Loucy (cell line): ENCODE measurements at regions not wholly inside any gene's neighbourhood (a gene's known extent, or its start where the extent isn't known, plus 50 kb on each side); places are given as distances from the start of the nearest gene placed in this dataset.

Source experiments
- H2AFZ ChIP-seq: fragments of 200-600 bp; sonication (generic); 2 replicates; pipeline ENCODE4 v1.6.0; 2016; ENCODE audit warnings: antibody characterized with exemption, mild to moderate bottlenecking, low read length, moderate library complexity
- H3F3A ChIP-seq: fragments of 200-600 bp; 2 replicates; pipeline ENCODE4 v1.6.0; 2016; ENCODE audit warnings: antibody characterized with exemption, low read depth, mild to moderate bottlenecking
- H3K27me3 ChIP-seq: fragments of 200-600 bp; sonication (generic); 2 replicates; pipeline ENCODE4 v1.6.1; 2014; ENCODE audit warnings: low read length, mild to moderate bottlenecking; ENCODE audit not compliant: insufficient read depth, poor library complexity, severe bottlenecking
- H3K36me3 ChIP-seq: fragments of 200-600 bp; sonication (generic); 2 replicates; pipeline ENCODE4 v1.6.1; 2016; ENCODE audit warnings: low read length; ENCODE audit not compliant: insufficient read depth
- H3K4me1 ChIP-seq: fragments of 200-600 bp; sonication (generic); 2 replicates; pipeline ENCODE4 v1.5.1; 2014; ENCODE audit warnings: low read length, mild to moderate bottlenecking; ENCODE audit not compliant: insufficient read depth, poor library complexity, severe bottlenecking
- H3K4me2 ChIP-seq: fragments of 200-600 bp; sonication (generic); 2 replicates; pipeline ENCODE4 v1.6.0; 2014; ENCODE audit warnings: antibody characterized with exemption, low read length, low read depth, mild to moderate bottlenecking; ENCODE audit not compliant: poor library complexity, severe bottlenecking
- H3K4me3 ChIP-seq: fragments of 200-600 bp; sonication (generic); 2 replicates; pipeline ENCODE4 v1.5.1; 2014; ENCODE audit warnings: low read length, mild to moderate bottlenecking, mixed read lengths; ENCODE audit not compliant: poor library complexity, severe bottlenecking
- H3K79me2 ChIP-seq: fragments of 200-600 bp; sonication (generic); 2 replicates; pipeline ENCODE4 v1.6.1; 2014; ENCODE audit warnings: low read length; ENCODE audit not compliant: insufficient read depth
- H3K9ac ChIP-seq: fragments of 200-600 bp; sonication (generic); 2 replicates; pipeline ENCODE4 v1.6.0; 2014; ENCODE audit warnings: mild to moderate bottlenecking, low read depth, low read length, moderate library complexity; ENCODE audit not compliant: poor library complexity, severe bottlenecking
- H3K9me2 ChIP-seq: fragments of 200-600 bp; sonication (generic); replicated peaks from 2 replicates; pipeline ENCODE4 v1.6.1; 2016; ENCODE audit warnings: low read depth, low read length, mixed read lengths
- H3K9me3 ChIP-seq: fragments of 200-600 bp; sonication (generic); 2 replicates; pipeline ENCODE4 v1.6.1; 2014; ENCODE audit warnings: mild to moderate bottlenecking, antibody characterized with exemption, low read length, low read depth; ENCODE audit not compliant: insufficient read depth
- H4K20me1 ChIP-seq: fragments of 200-600 bp; sonication (generic); 2 replicates; pipeline ENCODE4 v1.6.0; 2014; ENCODE audit warnings: antibody characterized with exemption, low read length, mild to moderate bottlenecking; ENCODE audit not compliant: insufficient read depth, poor library complexity, severe bottlenecking
- EZH2phosphoT487 ChIP-seq: fragments of 200-600 bp; IDR thresholded peaks from 2 replicates; pipeline ENCODE4 v1.6.1; 2018; ENCODE audit warnings: antibody characterized with exemption, mild to moderate bottlenecking, moderate library complexity, borderline replicate concordance
- TF ChIP-seq, protein P1 (sequence below): fragments of 200-600 bp; sonication (generic); conservative IDR thresholded peaks from 2 replicates; pipeline ENCODE4 v1.5.1; 2014; ENCODE audit warnings: mild to moderate bottlenecking, antibody characterized with exemption, low read length

DNA sequence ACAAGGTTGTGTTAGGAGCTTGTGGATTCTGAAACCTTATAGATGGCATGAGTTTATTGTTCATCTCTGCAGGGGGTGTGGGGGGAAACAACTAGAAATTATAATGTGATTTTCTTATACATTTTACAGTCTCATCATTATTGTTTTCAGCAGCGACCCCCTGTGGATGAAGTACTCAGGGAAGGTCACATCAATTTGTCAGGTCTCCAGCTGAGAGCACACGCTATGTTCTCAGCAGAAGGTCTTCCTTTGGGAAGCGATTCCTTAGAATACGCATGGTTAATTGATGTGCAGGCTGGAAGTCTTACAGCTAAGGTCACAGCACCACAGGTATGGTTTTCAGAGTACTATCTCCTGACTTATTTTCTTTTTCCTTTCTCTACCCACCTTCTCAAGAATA, 72.2 kb downstream of the BLTP1 start:
- H3K4me1 ChIP-seq, result no peaks in the 10 kb centered on the region
- no peaks in the 10 kb centered on the region for H3K27me3 ChIP-seq
- TF ChIP-seq, protein P1, sequence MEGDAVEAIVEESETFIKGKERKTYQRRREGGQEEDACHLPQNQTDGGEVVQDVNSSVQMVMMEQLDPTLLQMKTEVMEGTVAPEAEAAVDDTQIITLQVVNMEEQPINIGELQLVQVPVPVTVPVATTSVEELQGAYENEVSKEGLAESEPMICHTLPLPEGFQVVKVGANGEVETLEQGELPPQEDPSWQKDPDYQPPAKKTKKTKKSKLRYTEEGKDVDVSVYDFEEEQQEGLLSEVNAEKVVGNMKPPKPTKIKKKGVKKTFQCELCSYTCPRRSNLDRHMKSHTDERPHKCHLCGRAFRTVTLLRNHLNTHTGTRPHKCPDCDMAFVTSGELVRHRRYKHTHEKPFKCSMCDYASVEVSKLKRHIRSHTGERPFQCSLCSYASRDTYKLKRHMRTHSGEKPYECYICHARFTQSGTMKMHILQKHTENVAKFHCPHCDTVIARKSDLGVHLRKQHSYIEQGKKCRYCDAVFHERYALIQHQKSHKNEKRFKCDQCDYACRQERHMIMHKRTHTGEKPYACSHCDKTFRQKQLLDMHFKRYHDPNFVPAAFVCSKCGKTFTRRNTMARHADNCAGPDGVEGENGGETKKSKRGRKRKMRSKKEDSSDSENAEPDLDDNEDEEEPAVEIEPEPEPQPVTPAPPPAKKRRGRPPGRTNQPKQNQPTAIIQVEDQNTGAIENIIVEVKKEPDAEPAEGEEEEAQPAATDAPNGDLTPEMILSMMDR, result peak; percentile 29; the same call in 1 of the 2 replicates
- no peak for TF ChIP-seq EZH2phosphoT487
- H3K4me2 ChIP-seq, result no peak overlapping the region
- H2AFZ ChIP-seq, result no peak overlapping the region
- no peaks in the 10 kb centered on the region for H3F3A ChIP-seq
- peaks cover 26% of the 10 kb centered on the region; the same call in 1 of the 2 replicates for H3K36me3 ChIP-seq
- no peaks in the 10 kb centered on the region for H4K20me1 ChIP-seq
- H3K4me3 ChIP-seq, result no peak overlapping the region
- no peaks in the 10 kb centered on the region for H3K9me3 ChIP-seq
- H3K9me2 ChIP-seq, result no peaks in the 10 kb centered on the region
- H3K79me2 ChIP-seq, result no peaks in the 10 kb centered on the region
- no peak overlapping the region for H3K9ac ChIP-seq

DNA sequence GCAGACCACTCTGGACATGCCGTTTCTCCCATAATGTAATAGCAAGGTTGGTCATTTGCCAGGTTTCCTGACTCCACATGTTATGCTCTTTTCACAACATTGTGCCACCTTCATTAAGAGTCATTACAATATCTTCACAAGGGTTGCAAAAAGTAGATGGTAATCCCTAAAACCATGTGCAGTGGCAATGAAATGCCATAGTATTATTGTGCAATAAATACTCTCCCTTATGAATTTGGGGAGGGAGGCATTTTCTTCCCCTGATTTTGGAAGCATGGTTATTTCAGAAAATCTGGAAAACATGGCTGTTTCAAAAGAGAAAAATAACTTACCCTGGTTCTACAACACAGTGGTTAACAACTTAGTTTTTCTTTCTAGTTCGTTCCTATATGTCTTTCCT, 75.1 kb downstream of the BLTP1 start:
- no peaks in the 10 kb centered on the region for H3K9me2 ChIP-seq
- H3K79me2 ChIP-seq, result no peaks in the 10 kb centered on the region
- no peak overlapping the region for H2AFZ ChIP-seq
- no peaks in the 10 kb centered on the region for H3K27me3 ChIP-seq
- no peak overlapping the region for H3K4me2 ChIP-seq
- H3K36me3 ChIP-seq, result peaks cover 20% of the 10 kb centered on the region; the same call in 1 of the 2 replicates
- H3F3A ChIP-seq, result no peaks in the 10 kb centered on the region
- H3K9ac ChIP-seq, result no peak overlapping the region
- no peaks in the 10 kb centered on the region for H3K4me1 ChIP-seq
- no peaks in the 10 kb centered on the region for H3K9me3 ChIP-seq
- H4K20me1 ChIP-seq, result no peaks in the 10 kb centered on the region
- no peak overlapping the region for H3K4me3 ChIP-seq
- TF ChIP-seq, protein P1, result no peak
- TF ChIP-seq EZH2phosphoT487, result no peak

DNA sequence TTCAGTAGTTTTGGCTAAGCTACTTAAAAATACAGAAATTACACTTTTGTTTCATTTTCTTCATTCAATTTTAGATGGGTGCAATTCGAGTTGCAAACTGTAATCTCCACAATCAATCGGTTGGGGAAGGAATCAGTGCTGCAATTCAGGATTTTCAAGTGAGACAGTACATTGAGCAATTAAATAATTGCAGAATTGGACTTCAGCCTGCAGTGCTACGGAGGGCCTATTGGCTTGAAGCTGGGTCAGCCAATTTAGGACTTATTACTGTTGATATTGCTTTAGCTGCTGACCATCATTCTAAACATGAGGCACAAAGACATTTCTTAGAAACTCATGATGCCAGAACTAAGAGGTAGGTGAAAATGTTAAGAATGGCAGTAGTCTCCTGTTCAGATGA, 77.7 kb downstream of the BLTP1 start:
- Histone ChIP-seq H3K27me3 (no peaks in the 10 kb centered on the region), H3K9me3 (no peaks in the 10 kb centered on the region), H4K20me1 (no peaks in the 10 kb centered on the region), H2AFZ (no peak overlapping the region), H3K9me2 (no peaks in the 10 kb centered on the region), H3K79me2 (no peaks in the 10 kb centered on the region), H3K4me1 (no peaks in the 10 kb centered on the region), H3K4me2 (no peak overlapping the region), H3K9ac (no peak overlapping the region), H3K36me3 (peaks cover 16% of the 10 kb centered on the region; the same call in 1 of the 2 replicates), H3F3A (no peaks in the 10 kb centered on the region), H3K4me3 (no peak overlapping the region)
- TF ChIP-seq, protein P1, result no peak
- TF ChIP-seq EZH2phosphoT487, result no peak
